Caco-2 (cell line): ENCODE measurements at regions not wholly inside any gene's neighbourhood (a gene's known extent, or its start where the extent isn't known, plus 50 kb on each side); places are given as distances from the start of the nearest gene placed in this dataset.

Source experiments
- BruUV-seq: library from RNA; stranded (reverse); fragments of 400-500 nt; replicated peaks from 2 replicates; lab custom pipeline; 2021; lab: Mats Ljungman, UMichigan
- CTCF ChIA-PET: fragments of 300-600 bp; sonication (Branson Sonifier 250); formaldehyde crosslinking; loops from one replicate; lab custom pipeline; 2022; ENCODE audit warnings: antibody characterized with exemption; lab: Charles Lee
- POLR2A ChIA-PET: fragments of 300-600 bp; sonication (Branson Sonifier 250); formaldehyde crosslinking; loops from one replicate; lab custom pipeline; 2022; ENCODE audit warnings: antibody characterized with exemption; lab: Charles Lee
- DNase-seq, 2 experiments: peaks; one replicate each; pipeline versions ENCODE4 v3.0.0 to v3.0.0-alpha.2; 2020 to 2022
- H3K27me3 ChIP-seq: replicated peaks from 2 replicates; pipeline ENCODE4 v1.6.0; 2011; ENCODE audit warnings: low read length; ENCODE audit not compliant: control insufficient read depth, insufficient read depth
- H3K36me3 ChIP-seq: 2 replicates; pipeline ENCODE4 v1.5.1; 2011; ENCODE audit warnings: low read length; ENCODE audit not compliant: control insufficient read depth, insufficient read depth
- H3K4me1 ChIP-seq: fragments of 250-450 bp; sonication (Bioruptor Pico); 2 replicates; pipeline ENCODE4 v1.5.1; 2020; ENCODE audit warnings: mild to moderate bottlenecking
- H3K4me3 ChIP-seq: 2 replicates; pipeline ENCODE4 v1.5.1; 2011; ENCODE audit warnings: low read depth, mild to moderate bottlenecking, control low read depth, low read length
- H3K9me3 ChIP-seq: fragments of 250-450 bp; sonication (Bioruptor Pico); 2 replicates; pipeline ENCODE4 v1.5.1; 2020; ENCODE audit warnings: mild to moderate bottlenecking, moderate library complexity
- H3K27ac Mint-ChIP-seq: one replicate; pipeline ENCODE4 v1.8.0; 2022; ENCODE audit warnings: mixed read lengths; ENCODE audit not compliant: unreplicated experiment
- H3K27me3 Mint-ChIP-seq: one replicate; pipeline ENCODE4 v1.8.0; 2022; ENCODE audit warnings: mixed read lengths; ENCODE audit not compliant: insufficient read depth, unreplicated experiment
- H3K36me3 Mint-ChIP-seq: one replicate; pipeline ENCODE4 v1.8.0; 2022; ENCODE audit warnings: mild to moderate bottlenecking, mixed read lengths; ENCODE audit not compliant: insufficient read depth, unreplicated experiment
- H3K4me1 Mint-ChIP-seq: one replicate; pipeline ENCODE4 v1.8.0; 2022; ENCODE audit warnings: low read depth, mixed read lengths; ENCODE audit not compliant: unreplicated experiment
- H3K4me3 Mint-ChIP-seq: one replicate; pipeline ENCODE4 v1.8.0; 2022; ENCODE audit warnings: mild to moderate bottlenecking, moderate library complexity, mixed read lengths; ENCODE audit not compliant: unreplicated experiment
- H3K9me3 Mint-ChIP-seq: one replicate; pipeline ENCODE4 v1.8.0; 2022; ENCODE audit warnings: mixed read lengths; ENCODE audit not compliant: unreplicated experiment
- intact Hi-C: fragments of 100-400 bp; cut with micrococcal nuclease; formaldehyde crosslinking; loops from one replicate; pipeline ENCODE4 v1.10.0; 2022; ENCODE audit not compliant: unreplicated experiment
- TF ChIP-seq, protein P1 (sequence below), 2 experiments: fragments of 200-600 bp in 1 of 2; IDR thresholded peaks; 1 replicate in 1 of 2; 2 replicates in 1 of 2; pipeline versions ENCODE4 v1.5.1 to v1.8.0; 2011 to 2022; ENCODE audit warnings: antibody characterized with exemption in 1 of 2, control low read depth in 1 of 2, inconsistent platforms in 1 of 2, low read depth in 1 of 2, low read length in 1 of 2, mild to moderate bottlenecking in 1 of 2, moderate library complexity in 1 of 2; ENCODE audit not compliant: insufficient read depth in 1 of 2, severe bottlenecking in 1 of 2, unreplicated experiment in 1 of 2

DNA sequence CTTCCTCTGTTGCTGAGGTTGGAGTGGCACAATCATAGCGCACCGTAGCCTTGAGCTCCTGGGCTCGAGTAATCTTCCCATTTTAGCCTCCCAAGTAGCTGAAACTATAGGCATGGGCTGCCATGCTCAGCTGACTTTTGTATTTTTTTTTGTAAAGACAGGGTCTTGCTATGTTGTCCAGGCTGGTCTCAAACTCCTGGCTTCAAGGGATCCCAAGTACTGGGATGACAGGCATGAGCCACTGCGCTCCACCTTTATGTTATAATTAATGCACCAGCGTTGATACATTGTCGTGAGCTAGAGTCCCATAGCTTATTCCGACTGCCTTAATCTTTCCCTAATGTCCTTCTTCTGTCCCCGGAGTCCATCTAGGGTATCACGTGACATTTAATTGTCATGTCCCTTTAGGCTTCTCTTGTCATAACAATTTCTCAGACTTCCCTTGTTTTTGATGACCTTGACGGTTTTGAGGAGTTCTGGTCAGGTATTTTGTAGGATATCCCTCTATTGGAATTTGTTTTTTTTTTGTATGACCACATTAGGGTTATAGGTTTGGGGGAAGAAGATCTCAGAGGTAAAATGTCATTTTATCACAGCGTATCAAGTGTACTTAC is 63.9 kb downstream of the CEBPB start:
- no peak for DNase-seq
- no peak overlapping the region for H3K4me3 ChIP-seq
- no peak overlapping the region for H3K27ac Mint-ChIP-seq
- BruUV-seq, result no TSS peak
- intact Hi-C loops, result no loop called here
- no peaks in the 10 kb centered on the region for H3K9me3 Mint-ChIP-seq
- no peaks in the 10 kb centered on the region for H3K27me3 Mint-ChIP-seq
- no peaks in the 10 kb centered on the region for H3K9me3 ChIP-seq
- no peaks in the 10 kb centered on the region for H3K36me3 ChIP-seq
- H3K4me1 Mint-ChIP-seq, result peaks cover 10% of the 10 kb centered on the region
- CTCF ChIA-PET, result interaction anchor here (0.5 to 0.7 kb wide), 2 partner anchors 68 to 81 kb away, joined by 3 to 4 read pairs; no protein-coding TSS in a partner anchor
- POLR2A ChIA-PET, result no interaction called here
- no peaks in the 10 kb centered on the region for H3K36me3 Mint-ChIP-seq
- TF ChIP-seq, protein P1, sequence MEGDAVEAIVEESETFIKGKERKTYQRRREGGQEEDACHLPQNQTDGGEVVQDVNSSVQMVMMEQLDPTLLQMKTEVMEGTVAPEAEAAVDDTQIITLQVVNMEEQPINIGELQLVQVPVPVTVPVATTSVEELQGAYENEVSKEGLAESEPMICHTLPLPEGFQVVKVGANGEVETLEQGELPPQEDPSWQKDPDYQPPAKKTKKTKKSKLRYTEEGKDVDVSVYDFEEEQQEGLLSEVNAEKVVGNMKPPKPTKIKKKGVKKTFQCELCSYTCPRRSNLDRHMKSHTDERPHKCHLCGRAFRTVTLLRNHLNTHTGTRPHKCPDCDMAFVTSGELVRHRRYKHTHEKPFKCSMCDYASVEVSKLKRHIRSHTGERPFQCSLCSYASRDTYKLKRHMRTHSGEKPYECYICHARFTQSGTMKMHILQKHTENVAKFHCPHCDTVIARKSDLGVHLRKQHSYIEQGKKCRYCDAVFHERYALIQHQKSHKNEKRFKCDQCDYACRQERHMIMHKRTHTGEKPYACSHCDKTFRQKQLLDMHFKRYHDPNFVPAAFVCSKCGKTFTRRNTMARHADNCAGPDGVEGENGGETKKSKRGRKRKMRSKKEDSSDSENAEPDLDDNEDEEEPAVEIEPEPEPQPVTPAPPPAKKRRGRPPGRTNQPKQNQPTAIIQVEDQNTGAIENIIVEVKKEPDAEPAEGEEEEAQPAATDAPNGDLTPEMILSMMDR (IDR thresholded peaks at IDR 0.05; ENCODE audit: insufficient read depth in 1 of 2, low read depth in 1 of 2, low read length in 1 of 2, severe bottlenecking in 1 of 2, unreplicated experiment in 1 of 2), result no peak
- H3K27me3 ChIP-seq, result no peaks in the 10 kb centered on the region
- H3K4me3 Mint-ChIP-seq, result no peak overlapping the region
- 0 out of 2 replicates have a peak, but pooled peaks cover 6% of the 10 kb centered on the region for H3K4me1 ChIP-seq

DNA sequence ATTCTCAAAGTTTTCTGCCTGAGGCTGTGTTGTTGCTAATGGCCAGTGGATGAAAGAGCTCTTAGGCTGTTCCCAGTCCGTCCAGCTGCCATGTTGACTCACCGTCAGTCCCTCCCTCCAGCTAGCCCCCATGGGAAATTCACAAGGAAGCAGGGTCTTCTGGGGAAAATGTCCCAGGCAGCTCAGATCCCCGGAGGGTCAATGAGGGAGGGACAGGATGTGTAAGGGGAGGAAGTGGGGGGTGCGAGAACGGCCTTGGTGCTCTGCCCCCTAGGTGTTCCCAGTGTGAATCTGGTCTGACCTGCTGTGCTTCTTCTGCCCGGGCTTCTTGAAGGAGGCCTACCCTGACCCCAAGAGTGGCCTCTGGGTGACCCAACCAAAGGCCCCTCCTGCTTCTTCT is 65.9 kb downstream of the CEBPB start:
- H3K4me3 Mint-ChIP-seq, result no peak overlapping the region
- Histone ChIP-seq H3K4me3 (no peak overlapping the region), H3K4me1 (0 out of 2 replicates have a peak, but pooled peaks cover 6% of the 10 kb centered on the region), H3K27me3 (no peaks in the 10 kb centered on the region), H3K9me3 (no peaks in the 10 kb centered on the region), H3K36me3 (no peaks in the 10 kb centered on the region)
- TF ChIP-seq, protein P1 (IDR thresholded peaks at IDR 0.05; ENCODE audit: insufficient read depth in 1 of 2, low read depth in 1 of 2, low read length in 1 of 2, severe bottlenecking in 1 of 2, unreplicated experiment in 1 of 2), result no peak
- peak in 1 of 2 experiments; percentile 74 for DNase-seq
- ChIA-PET CTCF (interaction anchor here (1.0 kb wide), 1 partner anchor 29 kb away, joined by 4 read pairs; no protein-coding TSS in a partner anchor), POLR2A (interaction anchor here (0.6 kb wide), 1 partner anchor 16 kb away, joined by 3 read pairs; no protein-coding TSS in a partner anchor)
- no peak overlapping the region for H3K27ac Mint-ChIP-seq
- H3K36me3 Mint-ChIP-seq, result no peaks in the 10 kb centered on the region
- no TSS peak for BruUV-seq
- H3K27me3 Mint-ChIP-seq, result no peaks in the 10 kb centered on the region
- intact Hi-C loops, result no loop called here
- no peaks in the 10 kb centered on the region for H3K9me3 Mint-ChIP-seq
- H3K4me1 Mint-ChIP-seq, result peaks cover 15% of the 10 kb centered on the region

DNA sequence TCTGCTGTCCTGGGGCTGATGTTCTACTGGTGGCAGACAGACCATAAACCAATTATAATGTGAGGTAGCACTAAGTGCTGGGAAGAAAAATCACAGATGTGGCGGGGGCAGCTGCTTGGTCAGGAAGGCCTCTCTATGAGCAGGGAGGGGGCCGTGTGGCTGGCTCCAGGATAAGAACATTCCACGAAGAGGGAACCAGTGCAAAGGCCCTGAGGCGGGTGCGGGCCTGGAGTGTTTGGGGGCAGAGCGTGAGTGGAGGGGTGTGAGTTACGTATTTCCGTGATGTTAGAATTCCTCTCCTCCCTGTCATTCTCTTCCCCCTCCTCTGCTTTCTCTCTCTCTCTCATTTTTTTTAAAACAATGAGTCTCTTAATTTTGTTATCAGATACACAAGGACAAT is 67.2 kb downstream of the CEBPB start:
- Mint-ChIP-seq H3K4me1 (peaks cover 7% of the 10 kb centered on the region), H3K36me3 (no peaks in the 10 kb centered on the region), H3K27me3 (no peaks in the 10 kb centered on the region), H3K9me3 (no peaks in the 10 kb centered on the region), H3K4me3 (no peak overlapping the region), H3K27ac (peak overlapping the region; percentile 2)
- H3K4me1 ChIP-seq, result 0 out of 2 replicates have a peak, but pooled peaks cover 6% of the 10 kb centered on the region
- ChIA-PET POLR2A (no interaction called here), CTCF (no interaction called here)
- no peaks in the 10 kb centered on the region for H3K36me3 ChIP-seq
- intact Hi-C loops, result no loop called here
- no peaks in the 10 kb centered on the region for H3K27me3 ChIP-seq
- H3K9me3 ChIP-seq, result no peaks in the 10 kb centered on the region
- no TSS peak for BruUV-seq
- H3K4me3 ChIP-seq, result no peak overlapping the region
- TF ChIP-seq, protein P1 (IDR thresholded peaks at IDR 0.05; ENCODE audit: insufficient read depth in 1 of 2, low read depth in 1 of 2, low read length in 1 of 2, severe bottlenecking in 1 of 2, unreplicated experiment in 1 of 2), result no peak
- DNase-seq, result no peak
